ENCODE measurements at regions not wholly inside any gene's neighbourhood (a gene's known extent, or its start where the extent isn't known, plus 50 kb on each side); places are given as distances from the start of the nearest gene placed in this dataset.
"Not testable (repeated sequence)": the region's sequence is repeated elsewhere in the genome, so short reads cannot be mapped to it uniquely, and the experiment has no call there.

GRCh38 chr6:168255283-168255881 lies 64.2 kb downstream of the DACT2 start:
- no peak for DNase-seq

GRCh38 chr6:168252267-168252666 lies 67.3 kb downstream of the DACT2 start:
- no peak for DNase-seq

GRCh38 chr6:168250250-168250649 lies 69.3 kb downstream of the DACT2 start:
- no peak for DNase-seq

- no peak for DNase-seq
These were observed 69.8 kb downstream of the DACT2 start for GRCh38 chr6:168249746-168250145.

GRCh38 chr6:168248148-168248620 lies 71.4 kb downstream of the DACT2 start:
- no peak for DNase-seq

GRCh38 chr6:168247443-168248147 lies 72.0 kb downstream of the DACT2 start:
- no peak for DNase-seq

GRCh38 chr6:168244961-168245551 lies 74.5 kb downstream of the DACT2 start:
- no peak for DNase-seq

GRCh38 chr6:168243812-168244376 lies 75.7 kb downstream of the DACT2 start:
- DNase-seq = no peak

- no peak for DNase-seq
These were observed 76.7 kb downstream of the DACT2 start for GRCh38 chr6:168242940-168243225.

GRCh38 chr6:168242111-168242939 lies 77.3 kb downstream of the DACT2 start:
- no peak for DNase-seq

- DNase-seq = no peak
These were observed 79.4 kb downstream of the DACT2 start for GRCh38 chr6:168240160-168240559.

GRCh38 chr6:168239044-168239773 lies 80.4 kb downstream of the DACT2 start:
- DNase-seq = no peak

GRCh38 chr6:168238159-168238909 lies 81.2 kb downstream of the DACT2 start:
- no peak for DNase-seq

GRCh38 chr6:168233875-168234213 lies 85.7 kb downstream of the DACT2 start:
- not testable (repeated sequence) for DNase-seq

GRCh38 chr6:168232989-168233874 lies 86.3 kb downstream of the DACT2 start:
- DNase-seq = no peak

GRCh38 chr6:168232528-168232927 lies 87.0 kb downstream of the DACT2 start:
- DNase-seq = no peak

- DNase-seq = no peak
These were observed 87.5 kb downstream of the DACT2 start for GRCh38 chr6:168232062-168232461.

- DNase-seq = no peak
These were observed 88.1 kb downstream of the DACT2 start for GRCh38 chr6:168231393-168231957.

GRCh38 chr6:168229368-168229752 lies 90.2 kb downstream of the DACT2 start:
- DNase-seq = no peak
